GM21360 (cell line): ENCODE measurements at regions not wholly inside any gene's neighbourhood (a gene's known extent, or its start where the extent isn't known, plus 50 kb on each side); places are given as distances from the start of the nearest gene placed in this dataset.
"Not testable (repeated sequence)": the region's sequence is repeated elsewhere in the genome, so short reads cannot be mapped to it uniquely, and the experiment has no call there.

Source experiments
- ATAC-seq: cut with Tn5 transposase; IDR thresholded peaks from one replicate; pipeline ENCODE4 v1.9.1; 2021; ENCODE audit warnings: mild to moderate bottlenecking, moderate library complexity; ENCODE audit not compliant: unreplicated experiment

DNA sequence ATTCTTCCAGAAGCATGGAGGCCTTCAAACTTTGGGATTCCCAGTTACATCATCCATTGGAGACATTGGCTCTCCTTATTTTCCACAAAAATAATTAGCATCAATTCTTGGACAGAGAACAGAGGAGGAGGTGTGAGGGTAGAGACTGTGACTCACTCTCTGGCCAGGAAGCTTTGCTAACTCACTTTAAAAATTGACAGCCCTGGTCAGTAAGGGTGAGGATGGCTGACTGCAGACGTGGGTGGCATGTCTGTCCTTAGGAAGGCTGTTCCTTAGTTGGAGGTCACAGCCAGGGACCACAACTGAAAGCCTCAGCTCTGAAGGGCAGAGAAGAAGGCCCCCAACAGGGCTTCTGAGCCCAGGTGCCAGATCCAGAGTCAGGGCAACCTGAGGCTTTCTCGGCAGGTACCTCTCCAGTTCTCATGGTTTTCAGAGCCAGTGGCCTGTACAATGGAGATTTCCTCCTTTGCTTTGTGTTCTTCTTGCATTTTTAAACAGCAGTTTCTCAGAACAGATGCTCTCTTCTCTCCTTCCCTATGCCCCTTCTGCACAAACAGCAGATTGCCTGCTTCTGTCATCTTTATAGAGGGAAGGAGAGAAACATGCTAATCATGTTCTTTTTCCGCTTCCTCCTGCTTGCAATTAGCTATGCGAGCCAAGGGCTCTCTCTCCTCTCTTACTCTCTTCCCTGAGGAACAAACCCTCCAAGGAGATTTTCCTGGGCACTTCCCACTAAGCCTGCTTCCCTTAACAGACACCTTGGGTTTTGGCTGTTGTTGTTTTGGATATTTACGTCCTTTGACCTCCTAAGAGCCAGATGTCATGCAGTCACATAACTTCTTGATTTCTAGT, 92.5 kb upstream of the ZNF366 start:
- no peak for ATAC-seq

GRCh38 chr5:72599065-72599433, 91.8 kb upstream of the ZNF366 start:
- no peak for ATAC-seq

GRCh38 chr5:72598401-72599064, 91.3 kb upstream of the ZNF366 start:
- ATAC-seq, result no peak

DNA sequence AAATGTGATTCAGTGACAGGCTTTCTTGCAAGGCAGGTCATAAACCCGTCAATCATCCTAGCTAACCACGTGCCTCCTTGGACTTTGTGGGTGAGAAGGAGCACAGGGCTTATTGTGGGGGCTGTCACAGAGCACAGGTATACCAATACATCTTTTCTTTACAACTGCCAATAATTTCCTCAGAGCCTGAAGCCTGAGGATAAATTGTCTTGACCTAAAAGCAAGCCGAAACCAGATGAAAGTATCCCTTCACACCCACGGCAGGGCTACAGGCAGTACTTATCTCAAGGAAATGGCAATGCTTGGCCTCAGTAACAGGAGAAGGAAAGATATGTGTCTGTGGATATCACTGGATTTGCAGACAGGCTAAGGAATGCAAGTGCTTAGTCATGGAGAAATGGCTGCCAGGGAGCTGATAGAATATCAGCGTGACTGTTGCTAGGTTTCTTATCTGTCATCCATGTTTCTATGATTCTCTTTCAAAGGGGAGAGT, 90.3 kb upstream of the ZNF366 start:
- no peak for ATAC-seq

- ATAC-seq, result no peak
Measured at GRCh38 chr5:72596956-72597355, 89.7 kb upstream of the ZNF366 start.

DNA sequence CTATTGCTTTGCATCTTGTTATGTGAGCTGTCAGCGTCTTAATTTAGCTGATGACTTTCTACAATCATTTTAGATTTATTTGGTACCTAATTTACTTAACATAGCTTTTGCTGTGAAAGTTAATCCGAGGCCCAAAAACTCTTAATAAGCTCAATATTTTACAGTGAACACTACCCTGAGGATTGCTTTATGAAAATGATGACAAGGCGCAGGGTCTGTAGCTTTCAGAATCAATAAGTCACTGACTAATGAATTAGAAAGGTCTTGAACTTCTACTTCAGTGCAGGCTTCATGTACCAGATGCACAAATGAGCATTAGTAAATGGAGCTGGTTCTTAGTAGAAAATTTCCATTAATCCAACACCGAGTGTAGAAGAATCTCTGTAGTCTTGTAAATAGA, 81.4 kb upstream of the ZNF366 start:
- no peak for ATAC-seq

- no peak for ATAC-seq
Measured at GRCh38 chr5:72587661-72588308, 80.6 kb upstream of the ZNF366 start.

GRCh38 chr5:72586788-72587530, 79.7 kb upstream of the ZNF366 start:
- no peak for ATAC-seq

DNA sequence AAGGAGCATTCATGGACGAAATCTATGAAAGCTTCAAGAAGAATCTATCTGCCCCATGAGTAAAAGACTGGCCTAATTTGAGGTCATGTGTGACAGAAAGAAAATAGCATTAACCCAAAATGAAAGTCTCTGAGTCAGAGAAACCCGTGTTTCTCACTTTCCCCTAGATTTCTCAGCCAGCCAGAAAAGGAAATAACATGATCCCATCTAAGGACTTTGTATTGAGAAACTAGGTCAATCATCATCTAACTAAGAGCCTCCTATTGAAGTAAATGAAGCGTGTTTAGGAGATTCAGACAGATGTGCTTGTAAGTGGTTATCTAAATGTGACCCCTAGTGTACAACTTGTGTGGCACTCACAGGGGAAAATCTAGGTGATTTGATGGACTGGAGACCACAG, 77.3 kb upstream of the ZNF366 start:
- no peak for ATAC-seq

GRCh38 chr5:72579290-72579689, 72.1 kb upstream of the ZNF366 start:
- ATAC-seq, result not testable (repeated sequence)

- no peak for ATAC-seq
Measured at GRCh38 chr5:72572236-72572765, 65.1 kb upstream of the ZNF366 start.

- ATAC-seq, result no peak
Measured at GRCh38 chr5:72569408-72569944, 62.3 kb upstream of the ZNF366 start.

- no peak for ATAC-seq
Measured at GRCh38 chr5:72566746-72567145, 59.5 kb upstream of the ZNF366 start.

GRCh38 chr5:72565513-72566289, 58.5 kb upstream of the ZNF366 start:
- ATAC-seq, result no peak

DNA sequence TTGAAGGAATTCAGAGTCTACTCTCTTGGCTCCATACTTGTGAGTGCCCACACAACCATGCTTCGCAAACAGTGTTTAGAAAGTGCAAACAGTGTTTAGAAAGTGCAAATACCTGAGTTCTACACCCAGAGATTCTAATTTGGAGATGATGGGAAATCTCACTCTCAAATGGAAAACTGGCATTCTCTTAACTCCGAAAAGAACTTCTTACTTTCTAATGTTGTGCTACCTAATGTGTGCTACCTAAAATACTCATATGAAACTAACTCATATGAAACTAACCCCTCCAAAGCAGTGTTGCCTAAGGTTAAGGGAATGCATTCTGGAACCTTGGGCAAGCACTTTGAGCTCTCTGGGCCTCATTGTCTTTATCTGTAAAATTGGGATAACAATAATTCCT, 55.5 kb upstream of the ZNF366 start:
- no peak for ATAC-seq

DNA sequence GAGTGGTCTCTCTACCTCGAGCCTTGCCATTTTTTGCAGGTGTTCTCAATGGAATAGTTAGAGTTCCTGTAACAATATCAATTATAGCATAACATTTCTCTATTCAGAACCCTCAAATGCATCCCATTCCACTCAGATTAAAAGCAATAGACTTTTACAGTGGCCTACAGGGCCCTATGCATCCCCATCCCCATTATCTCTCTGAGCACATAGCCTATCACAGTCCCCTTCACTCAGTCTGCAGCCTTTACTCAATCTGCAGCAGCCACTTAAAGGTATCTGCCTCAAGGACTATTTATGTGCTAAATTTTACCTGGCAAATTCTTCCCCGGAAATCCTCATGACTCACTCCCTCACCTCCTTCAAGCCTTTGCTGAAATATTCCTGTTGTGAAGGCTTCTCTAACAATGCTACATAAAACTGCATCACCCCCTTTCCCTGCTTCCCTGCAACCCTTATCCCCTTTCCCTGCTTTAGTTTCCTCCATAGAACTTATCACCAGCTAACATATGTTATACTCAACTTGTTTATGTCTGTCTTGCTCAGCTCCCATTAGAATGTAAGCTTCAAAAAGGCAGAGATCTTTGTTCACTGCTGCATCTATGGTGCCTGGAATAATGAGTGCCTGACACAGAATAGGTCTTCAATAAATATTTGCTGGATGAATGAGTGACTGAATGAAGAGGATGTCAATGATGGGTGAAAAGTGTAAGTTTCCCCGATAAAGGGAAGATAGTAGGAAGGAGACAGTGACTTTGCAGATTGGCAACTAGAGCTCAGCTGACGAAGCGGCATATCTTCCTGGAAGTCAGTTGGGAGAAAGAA, 54.1 kb upstream of the ZNF366 start:
- no peak for ATAC-seq

DNA sequence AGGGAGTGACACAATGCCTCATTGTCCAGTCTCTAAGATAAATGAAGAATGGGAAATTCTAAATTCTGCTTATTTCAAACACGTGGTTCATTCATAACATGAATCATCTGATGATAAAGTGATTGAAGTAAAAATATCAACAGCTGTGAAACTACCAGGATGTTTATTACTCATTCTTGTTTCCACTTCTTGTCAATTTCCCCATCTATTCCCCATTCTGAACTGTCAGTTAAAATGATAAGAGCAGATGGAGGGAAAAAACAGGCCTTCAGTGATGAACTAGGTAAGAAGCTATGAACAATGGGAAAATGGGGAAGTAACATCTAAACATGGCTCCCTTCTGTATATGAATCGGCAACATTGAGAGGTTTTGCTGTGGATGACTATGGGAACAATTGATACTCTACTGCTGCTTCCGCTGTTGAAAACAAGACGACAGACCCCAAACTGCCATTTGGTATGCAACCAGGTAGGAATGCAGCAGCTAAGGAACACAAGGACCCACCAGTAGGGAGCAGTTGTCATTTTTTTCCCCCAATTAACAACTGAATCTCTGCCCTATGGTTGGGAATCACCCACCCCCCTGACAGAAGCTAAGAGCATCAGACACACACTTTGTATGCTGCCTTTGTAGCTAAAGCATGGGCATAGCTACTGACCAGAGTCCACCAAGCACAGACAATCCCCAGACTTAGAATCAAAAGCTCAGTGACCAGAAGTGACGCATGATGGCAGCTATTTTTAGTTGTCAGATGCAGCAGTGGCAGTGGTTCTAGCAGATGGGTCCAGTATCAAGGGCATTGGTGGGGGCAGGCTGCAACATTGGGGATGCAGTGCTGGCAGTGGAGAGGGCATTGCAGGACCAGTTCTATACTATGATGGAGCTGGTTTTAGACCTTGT, 52.9 kb upstream of the ZNF366 start:
- no peak for ATAC-seq

DNA sequence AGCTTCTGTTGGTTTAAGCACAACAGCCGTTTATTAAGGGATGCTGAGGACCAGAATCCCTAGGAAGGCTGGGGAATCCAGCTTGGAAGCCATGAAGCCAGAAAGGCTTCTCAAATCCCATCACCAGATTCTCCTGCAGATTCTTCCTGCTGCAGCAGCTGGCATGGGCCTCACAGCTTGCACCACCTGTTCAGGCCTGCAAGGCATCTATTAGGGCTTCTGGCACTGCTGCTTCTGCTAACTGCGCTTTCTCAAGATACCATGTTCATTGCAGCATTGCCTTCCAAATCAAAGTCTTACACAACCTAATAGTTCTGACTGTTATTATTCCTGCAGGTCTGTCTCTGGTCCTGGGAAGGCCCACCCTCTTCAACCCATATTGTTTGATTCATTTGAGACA, 51.2 kb upstream of the ZNF366 start:
- no peak for ATAC-seq
